ENCODE measurements at regions not wholly inside any gene's neighbourhood (a gene's known extent, or its start where the extent isn't known, plus 50 kb on each side); places are given as distances from the start of the nearest gene placed in this dataset.

- peak; percentile 62 for DNase-seq (ENCODE audit: low read depth)
- no peak overlapping the region for H3K4me3 ChIP-seq (ENCODE audit: low read depth, low read length)
- TF ChIP-seq, protein P1, sequence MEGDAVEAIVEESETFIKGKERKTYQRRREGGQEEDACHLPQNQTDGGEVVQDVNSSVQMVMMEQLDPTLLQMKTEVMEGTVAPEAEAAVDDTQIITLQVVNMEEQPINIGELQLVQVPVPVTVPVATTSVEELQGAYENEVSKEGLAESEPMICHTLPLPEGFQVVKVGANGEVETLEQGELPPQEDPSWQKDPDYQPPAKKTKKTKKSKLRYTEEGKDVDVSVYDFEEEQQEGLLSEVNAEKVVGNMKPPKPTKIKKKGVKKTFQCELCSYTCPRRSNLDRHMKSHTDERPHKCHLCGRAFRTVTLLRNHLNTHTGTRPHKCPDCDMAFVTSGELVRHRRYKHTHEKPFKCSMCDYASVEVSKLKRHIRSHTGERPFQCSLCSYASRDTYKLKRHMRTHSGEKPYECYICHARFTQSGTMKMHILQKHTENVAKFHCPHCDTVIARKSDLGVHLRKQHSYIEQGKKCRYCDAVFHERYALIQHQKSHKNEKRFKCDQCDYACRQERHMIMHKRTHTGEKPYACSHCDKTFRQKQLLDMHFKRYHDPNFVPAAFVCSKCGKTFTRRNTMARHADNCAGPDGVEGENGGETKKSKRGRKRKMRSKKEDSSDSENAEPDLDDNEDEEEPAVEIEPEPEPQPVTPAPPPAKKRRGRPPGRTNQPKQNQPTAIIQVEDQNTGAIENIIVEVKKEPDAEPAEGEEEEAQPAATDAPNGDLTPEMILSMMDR (IDR thresholded peaks at IDR 0.05; ENCODE audit: insufficient read depth, low read length) = peak; percentile 15
Measured at GRCh38 chr1:221440658-221441057, 301.2 kb downstream of the DUSP10 start.

DNA sequence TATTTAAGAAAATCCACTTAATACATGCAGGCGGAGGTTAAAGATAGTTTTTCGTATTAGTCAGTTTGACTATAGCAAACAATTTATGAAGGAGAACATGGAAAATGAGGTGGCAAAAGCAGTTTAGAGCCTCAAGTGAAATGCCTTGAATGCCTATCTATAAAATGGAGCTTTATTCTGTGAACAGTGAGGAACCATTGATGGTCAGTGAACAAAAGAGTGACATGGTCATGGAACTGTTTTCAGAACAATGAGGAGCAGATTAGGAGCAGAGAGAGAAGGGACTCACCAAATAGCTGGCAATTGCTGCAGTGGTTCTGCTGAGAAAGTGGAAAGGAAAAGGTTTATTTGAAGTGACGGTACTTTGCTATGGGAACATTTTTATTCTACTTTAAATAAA, 299.8 kb downstream of the DUSP10 start:
- TF ChIP-seq, protein P1 (IDR thresholded peaks at IDR 0.05; ENCODE audit: insufficient read depth, low read length) = no peak

DNA sequence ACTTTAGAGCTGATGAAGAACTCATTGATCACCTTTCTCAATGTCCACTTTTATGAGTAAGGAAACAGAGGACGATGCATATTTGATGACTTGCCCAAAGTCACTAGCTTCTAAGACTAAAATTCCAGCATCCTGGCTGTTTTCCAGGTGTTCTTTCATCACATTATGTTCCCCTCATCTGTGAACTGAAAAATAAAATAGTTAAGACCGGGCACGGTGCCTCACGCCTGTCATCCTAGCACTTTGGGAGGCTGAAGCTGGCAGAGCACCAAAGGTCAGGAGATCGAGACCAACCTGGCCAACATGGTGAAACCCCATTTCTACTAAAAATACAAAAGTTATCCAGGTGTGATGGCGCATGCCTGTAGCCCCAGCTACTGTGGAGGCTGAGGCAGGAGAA, 297.5 kb downstream of the DUSP10 start:
- TF ChIP-seq, protein P1 (IDR thresholded peaks at IDR 0.05; ENCODE audit: insufficient read depth, low read length) = no peak
- peak; percentile 47 for DNase-seq (ENCODE audit: low read depth)
- H3K4me3 ChIP-seq (ENCODE audit: low read depth, low read length) = no peak overlapping the region

More for the DNA sequence above, 299.8 kb downstream of the DUSP10 start:
- no peak overlapping the region for H3K4me3 ChIP-seq (ENCODE audit: low read depth, low read length)
- DNase-seq (ENCODE audit: low read depth) = no peak

GRCh38 chr1:221448585-221449175, 293.2 kb downstream of the DUSP10 start:
- TF ChIP-seq, protein P1 (IDR thresholded peaks at IDR 0.05; ENCODE audit: insufficient read depth, low read length) = no peak
- H3K4me3 ChIP-seq (ENCODE audit: low read depth, low read length) = no peak overlapping the region
- no peak for DNase-seq (ENCODE audit: low read depth)

GRCh38 chr1:221449194-221449593, 292.7 kb downstream of the DUSP10 start:
- TF ChIP-seq, protein P1 (IDR thresholded peaks at IDR 0.05; ENCODE audit: insufficient read depth, low read length) = no peak
- no peak for DNase-seq (ENCODE audit: low read depth)
- no peak overlapping the region for H3K4me3 ChIP-seq (ENCODE audit: low read depth, low read length)

- DNase-seq (ENCODE audit: low read depth) = peak; percentile 69
- no peak overlapping the region for H3K4me3 ChIP-seq (ENCODE audit: low read depth, low read length)
Measured at GRCh38 chr1:221449801-221450470, 292.0 kb downstream of the DUSP10 start.

More at GRCh38 chr1:221449801-221450470, 292.0 kb downstream of the DUSP10 start:
- TF ChIP-seq, protein P1 (IDR thresholded peaks at IDR 0.05; ENCODE audit: insufficient read depth, low read length) = no peak

Measured in fibroblast of the aortic adventitia (primary cell).